Muscle of arm (tissue), 1 donor: ENCODE measurements at regions not wholly inside any gene's neighbourhood (a gene's known extent, or its start where the extent isn't known, plus 50 kb on each side); places are given as distances from the start of the nearest gene placed in this dataset.
"Not testable (repeated sequence)": the region's sequence is repeated elsewhere in the genome, so short reads cannot be mapped to it uniquely, and the experiment has no call there.

ENCODE experiments used
- DNase-seq: peaks from one replicate; pipeline ENCODE4 v3.0.0-alpha.2; 2013

DNA sequence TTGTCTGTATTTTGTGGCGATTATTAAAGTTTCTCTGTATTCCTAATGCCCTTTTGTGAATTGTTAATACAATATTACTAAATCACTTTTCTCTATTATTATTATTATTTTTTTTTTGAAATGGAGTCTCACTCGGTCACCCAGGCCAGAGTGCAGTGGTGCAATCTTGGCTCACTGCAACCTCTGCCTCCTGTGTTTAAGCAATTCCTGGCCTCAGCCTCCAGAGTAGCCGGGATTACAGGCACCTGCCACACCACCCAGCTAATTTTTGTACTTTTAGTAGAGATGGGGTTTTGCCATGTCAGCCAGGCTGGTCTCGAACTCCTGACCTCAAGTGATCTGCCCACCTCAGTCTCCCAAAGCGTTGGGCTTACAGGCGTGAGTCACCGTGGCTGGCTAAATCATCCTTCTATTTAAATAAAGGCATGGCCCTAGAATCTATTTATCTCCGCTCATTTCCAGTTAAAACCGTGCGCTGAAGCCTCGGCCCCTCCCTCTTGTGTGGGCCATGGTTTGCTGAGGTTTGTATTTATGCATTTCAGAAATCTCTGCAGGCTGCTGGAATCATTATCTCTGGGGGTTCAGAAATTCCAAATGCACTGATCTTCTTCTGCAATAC is 1136.4 kb upstream of the TMEM132C start:
- no peak for DNase-seq

DNA sequence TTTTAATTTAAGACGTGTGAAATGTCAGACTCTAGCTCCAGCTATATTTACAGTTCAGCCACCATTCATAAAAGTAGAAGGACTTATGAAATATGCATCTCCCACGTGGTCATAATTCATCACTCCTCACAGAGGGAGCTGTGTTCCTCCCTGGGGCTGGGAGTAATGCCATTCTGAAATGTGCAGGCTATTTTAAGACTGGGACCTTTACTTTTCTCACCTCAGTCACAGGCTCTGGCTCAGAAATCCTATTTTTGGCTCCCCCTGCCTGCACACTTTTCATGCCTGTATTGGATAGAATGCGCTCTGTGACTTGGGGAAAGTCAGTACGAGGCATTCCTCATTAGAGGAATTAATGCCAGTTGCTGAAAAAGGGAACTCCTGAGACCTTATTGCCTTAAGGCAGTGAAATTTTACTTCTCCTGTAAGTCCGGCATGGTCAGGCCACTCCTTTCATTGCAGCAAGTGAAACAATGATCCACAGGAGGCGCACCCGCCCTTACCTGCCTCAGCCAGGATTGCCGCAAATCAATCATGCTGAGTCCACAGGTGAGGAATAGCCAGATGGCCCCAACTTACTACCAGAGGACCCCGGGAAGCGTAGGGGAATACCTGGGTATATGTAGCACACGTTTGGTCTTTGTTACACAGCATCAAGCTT is 1133.2 kb upstream of the TMEM132C start:
- DNase-seq = no peak

DNA sequence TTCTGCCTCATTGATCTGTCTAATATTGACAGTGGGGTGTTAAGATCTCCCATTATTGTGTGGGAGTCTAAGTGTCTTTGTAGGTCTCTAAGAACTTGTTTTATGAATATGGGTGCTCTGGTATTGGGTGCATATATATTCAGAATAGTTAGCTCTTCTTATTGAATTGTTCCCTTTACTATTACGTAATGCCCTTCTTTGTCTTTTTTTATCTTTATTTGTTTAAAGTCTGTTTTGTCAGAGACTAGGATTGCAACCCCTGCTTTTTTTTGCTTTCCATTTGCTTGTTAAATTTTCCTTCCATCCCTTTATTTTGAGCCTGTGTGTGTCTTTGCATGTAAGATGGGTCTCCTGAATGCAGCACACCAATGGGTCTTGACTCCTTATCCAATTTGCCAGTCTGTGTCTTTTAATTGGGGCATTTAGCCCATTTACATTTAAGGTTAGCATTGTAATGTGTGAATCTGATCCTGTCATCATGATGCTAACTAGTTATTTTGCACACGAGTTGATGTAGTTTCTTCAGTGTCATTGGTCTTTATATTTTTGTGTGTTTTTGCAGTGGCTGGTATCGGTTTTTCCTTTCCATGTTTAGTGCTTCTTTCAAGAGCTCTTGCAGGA is 1126.0 kb upstream of the TMEM132C start:
- DNase-seq = not testable (repeated sequence)

DNA sequence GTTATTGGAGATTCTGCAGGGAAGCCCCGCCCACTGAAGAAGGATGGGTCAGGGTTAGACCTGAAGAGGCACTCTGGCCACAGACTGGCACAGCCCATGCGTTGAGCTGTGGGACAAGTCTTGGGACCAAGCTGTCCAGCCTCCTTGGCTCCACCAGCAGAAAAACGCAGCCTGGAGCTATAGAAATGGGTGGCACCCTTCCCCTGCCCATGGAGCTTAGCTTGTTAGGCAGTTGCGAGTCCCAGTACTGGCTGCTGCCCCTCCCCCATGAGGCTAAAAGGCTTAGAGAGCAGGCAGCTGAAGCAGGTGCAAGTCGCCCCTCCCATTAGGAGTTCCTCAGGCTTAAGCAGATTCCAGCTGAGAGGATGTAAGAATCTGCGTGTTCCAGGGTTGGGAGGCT is 1124.0 kb upstream of the TMEM132C start:
- DNase-seq = no peak

DNA sequence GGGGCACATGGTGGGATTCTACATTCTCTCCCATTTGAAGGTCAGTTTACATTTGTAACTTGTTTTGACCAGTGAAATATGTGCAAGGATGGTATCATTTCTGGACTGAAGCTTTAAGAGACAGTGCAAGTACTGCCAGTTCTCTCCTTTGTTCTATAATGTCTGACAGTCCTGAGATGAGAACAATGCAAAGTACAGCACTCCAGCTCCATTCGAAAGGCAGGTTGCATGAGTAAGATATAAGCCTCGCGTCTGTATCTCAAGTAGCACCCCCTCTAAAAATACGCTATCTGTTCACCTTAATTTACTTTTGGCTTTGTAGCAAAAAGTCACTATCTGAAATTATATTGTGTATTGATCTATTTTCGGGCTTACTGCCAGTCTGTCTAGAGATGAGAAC is 1122.2 kb upstream of the TMEM132C start:
- no peak for DNase-seq

DNA sequence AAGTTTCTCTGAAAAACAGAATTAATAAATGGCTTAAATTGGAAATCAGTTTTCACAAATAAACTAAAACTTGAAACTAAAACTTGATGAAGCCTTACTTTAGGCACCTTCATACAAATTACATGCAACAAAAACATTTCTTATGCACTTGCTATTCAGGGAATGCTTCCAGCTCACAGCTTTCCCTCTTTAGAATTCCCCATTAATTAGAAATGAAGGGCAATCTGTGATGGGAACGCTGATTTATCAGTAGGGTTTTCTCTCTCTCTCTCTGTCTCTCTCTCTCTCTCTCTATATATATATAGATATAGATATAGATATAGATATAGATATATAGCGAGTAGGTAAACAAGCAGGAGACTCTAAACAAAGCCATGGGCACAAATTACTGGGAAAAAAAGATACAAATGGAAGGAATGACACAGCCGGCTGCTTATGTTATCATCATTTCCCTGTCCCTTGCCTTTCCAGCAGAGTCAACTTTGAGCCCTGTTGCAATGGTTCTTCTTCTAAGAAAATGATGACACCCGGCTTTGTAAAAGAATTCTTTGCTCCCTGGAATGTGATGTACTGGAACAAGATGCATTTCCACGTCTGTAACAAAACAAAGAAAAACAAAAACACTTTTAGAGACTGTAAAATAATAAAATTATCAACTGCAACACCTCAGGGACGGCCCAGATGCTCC is 1121.6 kb upstream of the TMEM132C start:
- no peak for DNase-seq

DNA sequence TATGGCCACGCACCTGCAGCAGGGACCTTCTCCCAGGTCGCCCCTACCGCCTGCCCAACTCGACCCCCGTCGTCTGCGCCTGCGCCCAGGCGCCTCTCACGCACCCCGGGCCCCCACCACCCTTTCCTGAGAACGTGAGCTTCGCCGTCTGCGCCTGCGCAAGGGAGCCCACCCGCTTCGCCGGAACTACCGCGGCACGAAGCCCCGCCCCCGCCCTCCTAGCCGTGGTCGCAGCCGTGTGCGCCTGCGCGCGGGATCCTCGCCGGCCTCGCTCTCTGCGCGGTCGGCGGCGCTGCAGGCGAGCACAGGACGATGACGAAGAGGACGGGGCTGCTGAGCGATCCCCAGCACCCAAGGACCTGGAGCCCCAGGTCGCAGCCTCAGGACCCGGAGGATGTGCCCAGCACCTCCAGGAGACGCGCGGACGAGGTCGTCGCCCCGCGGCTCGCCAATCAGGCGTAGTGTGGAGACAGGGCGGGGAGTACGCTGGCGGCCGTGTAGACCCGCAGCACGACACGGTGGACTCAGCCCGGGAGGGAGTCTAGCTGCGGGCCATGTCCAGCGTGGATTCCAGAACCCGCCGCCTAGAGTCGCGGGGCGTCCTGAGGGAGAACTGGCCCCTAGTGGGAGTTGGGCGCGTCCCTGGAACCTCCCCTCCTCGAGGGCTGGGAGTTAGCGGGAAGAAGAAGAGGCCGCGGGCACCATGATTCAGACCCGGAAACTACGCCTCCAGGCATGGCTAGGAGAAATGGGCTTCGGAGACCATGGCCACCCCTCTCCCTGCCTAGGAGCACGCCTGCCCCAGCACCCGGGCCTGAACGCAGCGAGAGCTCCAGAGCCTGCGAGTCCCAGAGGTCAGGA is 1120.8 kb upstream of the TMEM132C start:
- DNase-seq = peak; percentile 86

DNA sequence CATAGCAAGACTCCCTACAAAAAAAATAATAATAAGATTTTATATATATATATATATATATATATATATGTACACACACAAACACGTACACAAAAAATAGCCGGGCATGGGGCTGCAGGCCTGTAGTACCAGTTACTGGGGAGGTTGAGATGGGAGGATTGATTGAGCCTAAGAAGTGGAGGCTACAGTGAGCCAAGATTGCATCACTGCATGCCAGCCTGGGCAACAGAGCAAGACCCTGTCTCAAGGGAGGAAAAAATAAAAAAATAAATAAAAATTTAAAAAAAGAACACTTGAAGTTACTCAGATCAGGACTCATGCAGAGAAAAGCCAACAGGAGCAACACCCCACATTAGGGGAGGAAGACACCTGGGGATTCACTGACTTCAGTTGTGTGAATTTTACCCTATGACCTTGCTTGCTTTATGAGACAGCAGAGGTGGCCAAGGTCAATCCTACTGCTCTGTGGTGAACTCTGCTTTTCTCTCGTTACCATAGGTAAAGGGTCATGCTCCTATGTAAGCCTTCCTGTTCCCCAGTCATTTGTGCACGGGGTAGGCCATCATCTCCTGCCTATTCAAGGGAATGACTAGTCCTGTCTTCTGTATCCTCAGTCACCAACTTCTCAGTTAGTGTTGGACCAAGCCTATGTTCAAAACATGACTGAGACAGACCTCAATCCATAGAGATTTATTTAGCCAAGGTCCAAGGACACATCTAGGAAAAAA is 1119.8 kb upstream of the TMEM132C start:
- DNase-seq = no peak

DNA sequence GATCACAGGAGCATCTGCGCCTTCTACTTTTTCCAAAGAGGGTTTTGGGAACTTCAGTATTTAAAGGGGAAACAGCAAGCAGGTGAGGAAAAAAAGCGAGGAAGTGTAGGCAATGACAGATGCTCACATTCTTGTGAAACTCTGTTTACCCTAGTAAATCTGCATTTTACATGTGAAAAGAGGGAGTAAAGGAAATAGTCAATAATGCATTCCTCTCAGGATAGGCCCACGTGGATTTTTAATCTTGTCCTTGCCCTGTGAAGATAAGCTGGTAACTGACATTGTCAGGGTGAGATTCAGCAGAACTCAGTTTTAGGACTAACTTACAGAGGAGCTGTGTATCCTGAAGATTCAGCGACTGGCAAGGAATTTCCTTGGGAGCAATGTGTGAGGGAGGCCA is 1119.2 kb upstream of the TMEM132C start:
- no peak for DNase-seq

DNA sequence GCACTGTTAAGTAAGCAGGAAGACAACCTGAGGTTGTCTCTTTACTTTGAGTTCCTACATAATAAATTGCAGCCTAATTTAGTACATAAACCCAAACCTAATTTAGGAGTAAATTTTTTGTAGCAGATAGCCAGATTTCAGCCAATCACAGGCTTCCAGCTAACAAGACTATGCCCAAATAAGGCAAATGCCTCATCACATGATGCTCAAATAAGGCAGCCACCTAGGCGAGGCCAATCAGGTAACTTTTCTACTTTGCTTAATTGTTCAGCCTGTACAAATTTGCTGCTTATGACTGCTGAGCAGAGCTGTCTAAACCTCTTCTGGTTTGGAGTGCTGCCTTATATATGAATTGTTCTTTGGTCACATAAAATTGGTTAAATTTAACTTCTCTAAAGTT is 1118.7 kb upstream of the TMEM132C start:
- DNase-seq = no peak

DNA sequence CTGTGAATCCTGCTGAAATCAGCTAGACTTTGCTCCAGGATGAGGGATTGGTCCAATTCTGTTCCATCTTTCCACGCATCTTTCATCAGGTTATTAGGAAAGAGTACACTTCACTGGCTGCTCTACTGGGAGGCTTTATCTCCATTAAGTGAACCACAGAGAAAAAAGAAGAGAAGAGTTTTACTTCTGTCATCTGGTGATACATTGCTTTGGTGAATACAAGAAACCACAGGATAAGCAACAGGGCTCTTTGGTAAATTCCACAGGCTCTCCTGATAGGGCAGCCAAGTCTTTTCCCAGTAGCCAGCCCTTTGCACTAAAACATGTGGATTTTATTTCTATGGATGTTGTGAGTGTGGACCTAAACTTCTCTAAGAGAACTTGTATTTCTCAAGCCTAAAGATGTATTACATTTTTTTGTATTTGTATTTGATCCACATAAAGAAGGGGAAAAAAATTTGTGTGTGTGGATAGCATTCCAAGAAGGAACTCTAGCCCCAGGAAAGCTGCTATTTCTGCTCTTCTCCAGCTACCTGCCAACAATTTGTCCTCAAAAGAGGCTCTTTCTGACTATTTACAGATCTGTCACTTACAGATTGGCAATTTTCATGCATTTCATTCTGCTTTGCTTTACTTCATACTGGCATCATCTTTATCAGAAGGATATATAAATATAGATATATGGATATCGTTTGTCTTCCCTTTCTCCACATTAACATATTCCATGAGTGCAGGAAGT is 1117.6 kb upstream of the TMEM132C start:
- DNase-seq = no peak

DNA sequence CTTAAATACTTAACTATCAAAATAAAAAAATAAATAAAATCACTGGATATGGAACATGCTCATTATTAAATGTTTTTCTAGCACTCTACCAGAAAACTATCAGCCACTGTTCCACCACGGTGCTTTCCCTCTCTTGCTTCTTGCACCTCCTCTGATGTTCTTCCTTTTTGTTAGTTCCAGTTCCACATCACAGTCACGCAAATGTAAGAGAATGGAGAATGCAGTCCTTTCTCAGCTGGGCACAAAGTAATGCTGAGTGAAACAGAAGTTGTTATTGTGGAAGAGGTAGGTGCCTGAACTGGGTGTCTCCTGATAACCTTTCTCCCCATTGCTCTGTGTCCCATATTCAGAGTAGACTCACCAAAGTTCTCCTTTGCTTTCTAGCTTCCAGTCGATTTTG is 1116.9 kb upstream of the TMEM132C start:
- no peak for DNase-seq

DNA sequence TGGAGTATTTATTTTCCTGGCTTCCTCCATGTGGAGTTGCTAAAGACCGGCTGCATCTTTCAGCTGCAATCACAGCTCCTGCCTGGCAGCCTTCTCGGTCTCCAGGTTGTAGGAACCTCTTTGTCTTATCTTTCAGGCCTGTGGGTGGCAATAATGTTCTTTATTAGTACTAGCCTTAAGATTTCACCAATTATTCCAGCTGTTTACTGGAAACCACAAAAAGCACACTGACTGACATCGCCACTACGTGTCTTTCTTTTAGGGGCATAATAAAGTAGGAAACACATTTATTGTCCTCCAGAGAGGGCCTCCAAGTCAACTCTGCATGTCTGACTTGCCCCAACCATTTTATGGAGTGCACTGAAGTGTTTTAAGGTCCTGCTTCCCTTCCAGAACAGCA is 1116.5 kb upstream of the TMEM132C start:
- DNase-seq = no peak

DNA sequence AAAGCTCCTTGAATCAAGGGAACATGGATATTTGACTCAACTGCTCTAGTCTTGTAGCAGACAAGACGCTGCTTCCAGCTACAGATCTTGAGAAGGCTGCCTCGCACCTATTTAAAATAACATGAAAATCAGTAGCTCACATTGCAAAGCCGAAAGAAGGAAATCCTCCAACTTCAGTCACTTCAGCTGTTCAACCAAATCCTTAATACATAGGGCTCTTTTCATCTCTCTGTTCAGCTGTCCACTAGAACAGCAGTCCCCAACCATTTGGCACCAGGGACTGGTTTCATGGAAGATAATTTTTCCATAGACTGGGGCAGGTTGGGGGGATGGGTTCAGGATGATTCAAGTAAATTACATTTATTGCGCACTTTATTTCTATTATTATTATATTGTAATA is 1116.0 kb upstream of the TMEM132C start:
- no peak for DNase-seq

DNA sequence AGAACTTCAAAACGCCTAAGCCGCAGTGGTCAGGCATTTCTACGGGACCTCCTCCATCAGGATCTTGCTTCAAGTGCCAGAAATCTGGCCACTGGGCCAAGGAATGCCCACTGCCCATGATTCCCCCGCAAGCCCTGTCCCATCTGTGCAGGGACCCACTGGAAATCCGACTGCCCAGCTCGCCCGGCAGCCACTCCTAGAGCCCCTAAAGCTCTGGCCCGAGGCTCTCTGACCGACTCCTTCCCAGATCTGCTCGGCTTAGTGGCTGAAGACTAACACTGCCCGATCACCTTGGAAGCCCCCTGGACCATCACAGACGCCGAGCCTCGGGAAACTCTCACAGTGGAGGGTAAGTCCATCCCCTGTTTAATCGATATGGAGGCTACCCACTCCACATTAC is 1113.0 kb upstream of the TMEM132C start:
- no peak for DNase-seq

DNA sequence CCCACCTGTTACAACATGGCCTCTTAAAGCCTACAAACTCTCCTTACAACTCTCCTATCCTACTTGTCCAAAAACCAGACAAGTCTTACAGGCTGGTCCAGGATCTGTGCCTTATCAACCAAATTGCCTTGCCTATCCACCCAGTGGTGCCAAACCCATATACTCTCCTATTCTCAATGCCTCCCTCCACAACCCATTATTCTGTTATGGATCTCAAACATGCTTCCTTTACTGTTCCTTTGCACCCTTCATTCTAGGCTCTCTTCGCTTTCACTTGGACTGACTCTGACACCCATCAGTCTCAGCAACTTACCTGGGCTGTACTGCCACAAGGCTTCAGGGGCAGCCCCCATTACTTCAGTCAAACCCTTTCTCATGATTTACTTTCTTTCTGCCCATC is 1112.1 kb upstream of the TMEM132C start:
- not testable (repeated sequence) for DNase-seq

DNA sequence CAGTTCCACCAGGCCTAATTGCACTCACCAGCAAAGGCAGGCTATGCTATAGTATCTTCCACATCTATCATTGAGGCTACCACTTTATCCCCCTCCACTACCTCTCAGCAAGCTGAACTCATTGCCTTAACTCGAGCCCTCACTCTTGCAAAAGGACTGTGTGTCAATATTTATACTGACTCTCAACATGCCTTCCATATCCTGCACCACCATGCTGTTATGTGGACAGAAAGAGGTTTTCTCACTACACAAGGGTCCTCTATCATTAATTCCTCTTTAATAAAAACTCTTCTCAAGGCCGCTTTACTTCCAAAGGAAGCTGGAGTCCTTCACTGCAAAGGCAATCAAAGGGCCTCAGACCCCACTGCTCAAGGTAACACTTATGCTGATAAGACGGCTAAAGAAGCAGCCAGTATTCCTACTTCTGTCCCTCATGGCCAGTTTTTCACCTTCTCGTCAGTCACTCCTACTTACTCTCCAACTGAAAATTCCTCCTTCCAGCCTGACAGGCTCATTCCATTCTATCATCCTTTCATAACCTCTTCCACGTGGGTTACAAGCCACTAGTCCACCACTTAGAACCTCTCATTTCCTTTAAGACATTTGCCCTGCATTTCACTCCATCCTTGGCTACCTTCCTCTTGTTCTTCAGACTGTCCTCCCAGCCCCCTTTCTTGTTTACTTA is 1110.9 kb upstream of the TMEM132C start:
- DNase-seq = not testable (repeated sequence)

DNA sequence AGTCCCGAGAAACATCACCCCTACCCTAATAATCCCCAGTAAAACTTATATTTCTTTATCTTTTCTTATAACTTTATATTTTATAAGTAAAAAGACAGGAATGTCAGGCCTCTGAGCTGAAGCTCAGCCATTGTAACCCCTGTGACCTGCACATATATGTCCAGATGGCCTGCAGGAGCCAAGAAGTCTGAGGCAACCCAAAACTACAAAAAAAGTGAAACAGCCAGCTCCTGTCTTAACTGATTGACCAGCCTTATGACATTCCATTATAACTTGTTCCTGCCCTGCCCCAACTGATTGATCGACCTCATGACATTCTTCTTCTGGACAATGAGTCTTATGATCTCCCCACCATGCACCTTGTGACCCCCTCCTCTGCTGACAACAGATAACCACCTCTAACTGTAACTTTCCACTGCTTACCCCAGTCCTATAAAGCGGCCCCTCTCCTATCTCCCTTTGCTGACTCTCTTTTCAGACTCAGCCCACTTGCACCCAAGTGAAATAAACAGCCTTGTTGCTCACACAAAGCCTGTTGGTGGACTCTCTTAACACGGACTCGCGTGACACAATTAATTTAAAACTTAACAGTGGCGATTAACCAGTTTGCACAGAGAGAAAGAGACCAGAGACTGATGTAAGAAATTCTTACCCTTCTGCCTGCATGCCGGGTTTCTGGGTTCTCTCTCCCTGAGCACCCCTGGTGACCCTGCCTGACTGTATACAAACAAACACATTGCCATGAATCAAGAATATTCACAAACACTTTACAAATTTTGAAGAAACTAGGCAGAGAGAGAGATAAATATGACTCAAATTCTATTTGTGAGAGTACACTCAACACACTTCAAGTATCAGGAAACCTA is 1109.2 kb upstream of the TMEM132C start:
- DNase-seq = not testable (repeated sequence)
